Subcutaneous abdominal adipose tissue (tissue), 5 donors: ENCODE measurements at regions not wholly inside any gene's neighbourhood (a gene's known extent, or its start where the extent isn't known, plus 50 kb on each side); places are given as distances from the start of the nearest gene placed in this dataset.
"Not testable (repeated sequence)": the region's sequence is repeated elsewhere in the genome, so short reads cannot be mapped to it uniquely, and the experiment has no call there.

Experiments
- H3K27ac ChIP-seq: one replicate; pipeline ENCODE4 v1.7.0; 2013; ENCODE audit warnings: low read depth, mild to moderate bottlenecking, inconsistent platforms, low read length, moderate library complexity
- H3K27me3 ChIP-seq, 5 donors: one replicate each; pipeline ENCODE4 v1.7.0; 2013; ENCODE audit warnings: low read length in 5 of 5, inconsistent platforms in 1 of 5; ENCODE audit not compliant: control insufficient read depth in 5 of 5, insufficient read depth in 4 of 5
- H3K36me3 ChIP-seq, 5 donors: one replicate each; pipeline ENCODE4 v1.7.0; 2013; ENCODE audit warnings: low read length in 5 of 5; ENCODE audit not compliant: control insufficient read depth in 5 of 5, insufficient read depth in 5 of 5
- H3K4me1 ChIP-seq, 5 donors: one replicate each; pipeline ENCODE4 v1.7.0; 2013; ENCODE audit warnings: low read length in 5 of 5, mild to moderate bottlenecking in 3 of 5, moderate library complexity in 1 of 5; ENCODE audit not compliant: control insufficient read depth in 5 of 5, insufficient read depth in 5 of 5
- H3K4me3 ChIP-seq, 5 donors: one replicate each; pipeline ENCODE4 v1.7.0; 2013; ENCODE audit warnings: low read length in 5 of 5, low read depth in 1 of 5
- H3K9ac ChIP-seq, 5 donors: one replicate each; pipeline ENCODE4 v1.7.0; 2013; ENCODE audit warnings: low read length in 5 of 5, mild to moderate bottlenecking in 4 of 5, moderate library complexity in 3 of 5
- H3K9me3 ChIP-seq, 5 donors: one replicate each; pipeline ENCODE4 v1.7.0; 2013; ENCODE audit warnings: low read length in 5 of 5; ENCODE audit not compliant: control insufficient read depth in 5 of 5
- donor health status: healthy.
- donor health status: healthy.
- donor health status: healthy.
- donor health status: healthy.
- donor health status: healthy.

GRCh38 chr3:34634939-34635338 is 836.5 kb downstream of the PDCD6IP start:
- Histone ChIP-seq H3K9me3 (peaks cover 0 to 3% (median 0%) of the 10 kb centered on the region in 5 donors), H3K9ac (no peak overlapping the region), H3K4me3 (no peak overlapping the region), H3K27ac (no peak overlapping the region), H3K36me3 (no peaks in the 10 kb centered on the region), H3K4me1 (no peaks in the 10 kb centered on the region), H3K27me3 (no peaks in the 10 kb centered on the region)

- Histone ChIP-seq H3K27ac (no peak overlapping the region), H3K36me3 (no peaks in the 10 kb centered on the region), H3K4me1 (no peaks in the 10 kb centered on the region), H3K9ac (no peak overlapping the region), H3K4me3 (no peak overlapping the region), H3K27me3 (no peaks in the 10 kb centered on the region), H3K9me3 (peaks cover 0 to 3% (median 0%) of the 10 kb centered on the region in 5 donors)
These were observed 837.0 kb downstream of the PDCD6IP start for GRCh38 chr3:34635352-34635850.

- H3K9me3 ChIP-seq, result peaks cover 0 to 2% (median 0%) of the 10 kb centered on the region in 5 donors
- H3K4me1 ChIP-seq, result no peaks in the 10 kb centered on the region
- H3K4me3 ChIP-seq, result no peak overlapping the region
- no peak overlapping the region for H3K27ac ChIP-seq
- H3K9ac ChIP-seq, result no peak overlapping the region
- H3K36me3 ChIP-seq, result no peaks in the 10 kb centered on the region
- H3K27me3 ChIP-seq, result no peaks in the 10 kb centered on the region
These were observed 848.6 kb downstream of the PDCD6IP start for GRCh38 chr3:34646911-34647460.

- Histone ChIP-seq H3K9me3 (no peaks in the 10 kb centered on the region), H3K4me3 (no peak overlapping the region), H3K36me3 (no peaks in the 10 kb centered on the region), H3K9ac (no peak overlapping the region), H3K27ac (no peak overlapping the region), H3K27me3 (no peaks in the 10 kb centered on the region), H3K4me1 (no peaks in the 10 kb centered on the region)
These were observed 851.7 kb downstream of the PDCD6IP start for GRCh38 chr3:34650131-34650530.

GRCh38 chr3:34668915-34669314 is 870.5 kb downstream of the PDCD6IP start:
- Histone ChIP-seq H3K36me3 (no peaks in the 10 kb centered on the region), H3K27ac (no peak overlapping the region), H3K9me3 (no peaks in the 10 kb centered on the region)

GRCh38 chr3:34669490-34669889 is 871.1 kb downstream of the PDCD6IP start:
- no peaks in the 10 kb centered on the region for H3K4me1 ChIP-seq
- H3K9me3 ChIP-seq, result no peaks in the 10 kb centered on the region
- H3K27me3 ChIP-seq, result no peaks in the 10 kb centered on the region
- H3K9ac ChIP-seq, result no peak overlapping the region
- H3K4me3 ChIP-seq, result no peak overlapping the region
- no peak overlapping the region for H3K27ac ChIP-seq
- H3K36me3 ChIP-seq, result no peaks in the 10 kb centered on the region

More at GRCh38 chr3:34668915-34669314, 870.5 kb downstream of the PDCD6IP start:
- Histone ChIP-seq H3K4me1 (no peaks in the 10 kb centered on the region), H3K4me3 (no peak overlapping the region), H3K27me3 (no peaks in the 10 kb centered on the region), H3K9ac (no peak overlapping the region)

- H3K27me3 ChIP-seq, result no peaks in the 10 kb centered on the region
- H3K27ac ChIP-seq, result no peak overlapping the region
- no peak overlapping the region for H3K9ac ChIP-seq
- no peaks in the 10 kb centered on the region for H3K9me3 ChIP-seq
- H3K4me3 ChIP-seq, result no peak overlapping the region
- no peaks in the 10 kb centered on the region for H3K36me3 ChIP-seq
- H3K4me1 ChIP-seq, result no peaks in the 10 kb centered on the region
These were observed 877.1 kb downstream of the PDCD6IP start for GRCh38 chr3:34675383-34676120.

GRCh38 chr3:34676436-34676835 is 878.0 kb downstream of the PDCD6IP start:
- Histone ChIP-seq H3K9me3 (no peaks in the 10 kb centered on the region), H3K27ac (no peak overlapping the region), H3K4me3 (no peak overlapping the region), H3K4me1 (no peaks in the 10 kb centered on the region), H3K27me3 (no peaks in the 10 kb centered on the region), H3K9ac (no peak overlapping the region), H3K36me3 (no peaks in the 10 kb centered on the region)

GRCh38 chr3:34678575-34678974 is 880.1 kb downstream of the PDCD6IP start:
- H3K9me3 ChIP-seq, result no peaks in the 10 kb centered on the region
- no peaks in the 10 kb centered on the region for H3K27me3 ChIP-seq
- H3K36me3 ChIP-seq, result no peaks in the 10 kb centered on the region
- no peak overlapping the region for H3K27ac ChIP-seq
- no peak overlapping the region for H3K9ac ChIP-seq
- no peak overlapping the region for H3K4me3 ChIP-seq
- H3K4me1 ChIP-seq, result no peaks in the 10 kb centered on the region

- not testable (repeated sequence) for H3K36me3 ChIP-seq, H3K4me3 ChIP-seq, H3K4me1 ChIP-seq, H3K9ac ChIP-seq, H3K27me3 ChIP-seq, H3K27ac ChIP-seq, H3K9me3 ChIP-seq
These were observed 880.6 kb downstream of the PDCD6IP start for GRCh38 chr3:34679055-34679454.
